NCI-H1048 (cell line): ENCODE measurements at regions not wholly inside any gene's neighbourhood (a gene's known extent, or its start where the extent isn't known, plus 50 kb on each side); places are given as distances from the start of the nearest gene placed in this dataset.

Source experiments
- DNase-seq: peaks from one replicate; lab custom pipeline; 2025; lab: John Stamatoyannopoulos, UW

- DNase-seq: no peak
These were observed 1462.1 kb upstream of the CDH9 start for GRCh38 chr5:28500511-28500910.

DNA sequence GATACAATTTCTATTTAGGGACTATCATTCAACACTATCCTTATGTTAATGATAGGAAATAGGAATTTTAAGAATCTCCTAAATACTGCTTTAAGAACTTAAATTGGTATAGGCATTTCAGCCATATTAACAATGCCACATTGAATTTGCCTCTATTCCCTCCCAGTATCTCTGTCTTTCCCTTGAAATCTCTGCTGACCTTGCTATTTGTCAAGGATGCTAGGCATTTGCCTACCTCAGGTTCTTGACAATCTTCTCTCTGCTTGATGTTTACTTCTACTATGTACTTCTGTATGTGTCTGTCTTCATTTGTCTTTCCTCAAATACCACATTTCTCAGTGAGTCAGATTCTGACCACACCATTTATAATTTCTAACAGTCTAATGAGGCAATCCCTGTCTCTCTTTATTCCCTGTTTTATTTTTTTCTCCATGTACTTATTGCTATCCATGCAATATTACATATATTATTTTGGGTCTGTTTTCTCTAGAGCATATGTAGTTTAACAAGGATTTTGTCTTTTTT lies 1461.4 kb upstream of the CDH9 start:
- DNase-seq: no peak

DNA sequence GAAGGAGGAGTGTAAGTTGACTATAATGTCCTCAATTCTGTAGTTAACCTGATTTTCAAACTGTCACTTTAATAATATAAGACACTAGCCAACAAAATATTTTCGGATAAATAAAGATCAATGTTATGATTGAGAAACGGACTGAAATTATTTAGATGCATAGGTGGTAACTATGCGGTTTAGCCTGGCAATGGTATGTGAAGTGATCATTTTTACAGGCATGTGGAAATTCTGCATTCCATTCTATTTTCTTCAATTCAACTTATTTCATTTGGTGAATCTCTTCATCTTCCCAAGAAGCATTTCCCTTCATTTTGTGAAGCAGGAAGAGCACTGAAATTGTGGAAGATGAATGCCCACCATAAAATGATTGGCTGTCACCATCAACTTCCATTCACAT lies 1457.5 kb upstream of the CDH9 start:
- DNase-seq: no peak

GRCh38 chr5:28493456-28493855 lies 1455.1 kb upstream of the CDH9 start:
- no peak for DNase-seq

- DNase-seq: no peak
These were observed 1450.4 kb upstream of the CDH9 start for GRCh38 chr5:28488752-28489151.

- no peak for DNase-seq
These were observed 1445.1 kb upstream of the CDH9 start for GRCh38 chr5:28483327-28484025.

GRCh38 chr5:28473531-28474107 lies 1435.2 kb upstream of the CDH9 start:
- DNase-seq: no peak

- no peak for DNase-seq
These were observed 1429.8 kb upstream of the CDH9 start for GRCh38 chr5:28468166-28468565.

DNA sequence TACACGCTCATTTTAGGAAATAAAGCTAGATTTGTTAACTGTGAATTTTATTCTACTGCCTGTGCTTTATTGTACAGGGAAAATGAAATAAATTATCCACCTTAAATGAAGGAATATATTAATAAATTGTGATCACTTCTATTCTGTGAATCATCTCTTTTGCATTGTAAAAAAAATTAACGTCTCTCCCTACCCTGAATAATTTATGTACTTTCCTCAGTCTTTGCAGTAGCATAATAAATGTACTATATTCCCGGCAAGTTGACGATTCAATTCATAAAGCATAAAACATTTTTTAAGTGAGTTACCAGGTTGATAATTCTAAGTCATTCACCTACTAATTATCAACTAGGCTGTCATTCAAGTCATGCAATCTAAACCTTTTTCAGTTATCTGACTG lies 1425.3 kb upstream of the CDH9 start:
- DNase-seq: no peak

DNA sequence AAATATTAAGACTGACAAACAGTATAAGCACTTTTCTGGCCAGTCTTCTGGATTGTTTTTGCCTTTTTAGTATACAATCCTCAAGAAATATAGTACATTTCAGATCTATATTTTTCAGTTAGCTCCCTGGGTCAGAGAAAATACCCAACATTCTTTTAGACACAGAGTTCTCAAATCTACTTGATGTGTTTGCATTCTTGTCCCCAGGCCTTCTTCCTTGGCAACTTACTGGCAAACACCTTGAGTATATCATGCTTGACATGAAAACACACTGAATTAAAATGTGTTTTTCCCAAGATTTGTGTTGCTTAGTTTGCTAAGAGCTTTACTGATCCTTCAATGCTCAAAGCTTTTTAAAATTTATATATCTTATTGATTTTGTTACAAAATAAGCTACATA lies 1413.1 kb upstream of the CDH9 start:
- no peak for DNase-seq

GRCh38 chr5:28450997-28451396 lies 1412.6 kb upstream of the CDH9 start:
- DNase-seq: no peak

- DNase-seq: no peak
These were observed 1410.4 kb upstream of the CDH9 start for GRCh38 chr5:28448791-28449190.

DNA sequence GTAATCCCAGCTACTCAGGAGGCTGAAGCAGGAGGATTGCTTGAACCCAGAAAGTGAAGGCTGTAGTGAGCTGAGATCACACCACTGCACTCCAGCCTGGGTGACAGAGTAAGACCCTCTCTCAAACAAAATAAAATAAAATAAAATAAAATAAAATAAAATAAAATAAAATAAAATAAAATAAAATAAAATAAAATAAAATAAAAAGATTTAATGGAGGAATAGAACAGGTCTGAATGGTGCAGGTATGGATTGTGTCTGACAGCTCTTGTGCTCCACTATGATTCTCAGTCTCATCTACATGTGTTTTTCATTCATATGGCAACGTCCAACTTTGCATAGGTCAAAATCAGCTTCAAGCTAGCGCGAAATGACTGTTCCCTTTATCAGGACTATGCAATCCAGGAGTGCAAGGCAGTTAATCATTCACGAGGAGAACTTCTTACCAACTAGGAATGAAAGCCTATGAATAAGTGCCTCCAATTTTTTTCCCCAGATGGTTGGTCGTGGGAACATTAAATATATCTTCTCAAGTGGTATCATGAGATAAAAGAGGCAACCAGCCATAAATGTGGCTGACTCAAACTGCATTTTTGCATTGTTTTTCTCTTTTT lies 1392.3 kb upstream of the CDH9 start:
- DNase-seq: no peak

- DNase-seq: no peak
These were observed 1382.8 kb upstream of the CDH9 start for GRCh38 chr5:28421141-28421540.

DNA sequence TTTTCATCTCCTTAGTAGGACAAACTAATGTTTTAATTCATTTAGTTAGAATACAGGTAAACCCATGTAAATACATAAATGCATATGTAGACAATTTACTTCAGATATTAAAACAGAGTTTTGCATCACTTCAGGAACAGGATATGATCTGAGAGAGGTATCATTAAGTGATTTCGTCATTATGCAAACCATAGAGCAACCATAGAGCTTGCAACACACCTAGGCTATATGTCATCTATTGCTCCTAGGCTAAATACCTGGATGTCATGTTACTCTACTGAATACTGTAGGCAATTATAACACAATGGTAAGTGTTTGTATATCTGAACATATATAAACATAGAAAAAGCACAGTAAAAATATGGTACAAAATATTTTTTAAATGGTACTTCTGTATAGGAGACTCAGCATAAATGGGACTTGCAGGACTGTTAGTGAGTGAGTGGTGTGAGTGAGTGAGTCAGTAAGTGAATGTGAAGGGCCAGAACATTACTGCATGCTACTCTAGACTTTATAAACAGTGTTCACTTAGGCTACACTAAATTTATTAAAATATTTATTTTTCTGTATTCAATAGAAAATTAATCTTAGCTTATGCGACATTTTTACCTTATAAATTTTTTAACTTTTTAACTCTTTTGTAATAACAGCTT lies 1377.5 kb upstream of the CDH9 start:
- no peak for DNase-seq

DNA sequence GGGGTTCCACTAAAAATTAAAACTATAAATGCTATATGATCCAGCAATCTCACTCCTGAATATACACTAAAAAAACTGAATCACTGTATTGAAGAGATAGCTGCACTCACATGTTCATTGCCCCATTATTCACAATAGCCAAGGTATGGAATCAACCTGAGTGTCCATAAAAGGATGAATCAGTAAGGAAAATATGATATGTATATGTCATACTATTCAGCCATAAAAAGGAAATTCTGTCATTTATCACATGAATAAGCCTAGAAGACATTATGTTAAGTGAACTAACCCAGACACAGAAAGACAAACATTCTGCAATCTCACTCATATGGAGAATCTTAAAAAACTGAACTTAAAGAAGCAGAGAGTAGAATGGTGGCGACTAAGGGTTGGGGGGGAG lies 1376.2 kb upstream of the CDH9 start:
- no peak for DNase-seq

DNA sequence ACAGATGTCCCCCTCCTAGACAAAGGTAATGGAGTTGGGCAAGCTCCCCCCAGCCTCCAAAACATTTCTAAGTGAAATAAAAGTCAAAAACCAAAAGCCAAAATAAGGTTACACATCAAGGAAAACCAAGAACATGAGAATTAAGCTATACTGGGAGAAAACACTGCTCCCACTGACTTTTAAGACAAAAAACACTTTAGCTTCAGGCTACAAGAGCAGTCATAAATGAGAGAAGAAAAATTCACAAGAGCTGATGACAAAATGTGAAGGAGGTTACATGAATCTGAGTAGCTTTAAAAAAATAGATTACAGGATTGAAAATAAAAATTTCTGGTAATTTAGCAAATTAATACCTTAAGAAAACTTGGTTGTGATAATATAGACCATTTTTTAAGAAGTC lies 1370.3 kb upstream of the CDH9 start:
- no peak for DNase-seq

DNA sequence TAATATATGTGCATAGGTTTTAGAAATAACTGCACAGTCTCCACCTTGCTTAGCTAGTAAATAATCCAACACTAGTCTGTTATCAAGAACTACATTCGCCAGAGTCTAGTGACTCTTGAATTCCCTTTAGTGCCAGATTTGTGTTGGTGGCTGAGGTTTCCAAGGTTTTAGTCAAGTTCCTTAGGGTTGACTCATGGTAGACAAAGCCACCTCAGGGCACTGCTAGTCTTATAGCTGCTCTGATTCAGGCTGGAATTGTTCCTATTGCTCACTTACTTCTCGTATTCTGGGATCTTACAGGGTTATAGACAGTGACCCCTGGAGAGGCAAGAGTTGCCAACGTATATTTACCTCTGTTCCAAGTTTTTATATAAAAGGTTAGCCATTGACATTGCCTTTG lies 1369.8 kb upstream of the CDH9 start:
- no peak for DNase-seq

DNA sequence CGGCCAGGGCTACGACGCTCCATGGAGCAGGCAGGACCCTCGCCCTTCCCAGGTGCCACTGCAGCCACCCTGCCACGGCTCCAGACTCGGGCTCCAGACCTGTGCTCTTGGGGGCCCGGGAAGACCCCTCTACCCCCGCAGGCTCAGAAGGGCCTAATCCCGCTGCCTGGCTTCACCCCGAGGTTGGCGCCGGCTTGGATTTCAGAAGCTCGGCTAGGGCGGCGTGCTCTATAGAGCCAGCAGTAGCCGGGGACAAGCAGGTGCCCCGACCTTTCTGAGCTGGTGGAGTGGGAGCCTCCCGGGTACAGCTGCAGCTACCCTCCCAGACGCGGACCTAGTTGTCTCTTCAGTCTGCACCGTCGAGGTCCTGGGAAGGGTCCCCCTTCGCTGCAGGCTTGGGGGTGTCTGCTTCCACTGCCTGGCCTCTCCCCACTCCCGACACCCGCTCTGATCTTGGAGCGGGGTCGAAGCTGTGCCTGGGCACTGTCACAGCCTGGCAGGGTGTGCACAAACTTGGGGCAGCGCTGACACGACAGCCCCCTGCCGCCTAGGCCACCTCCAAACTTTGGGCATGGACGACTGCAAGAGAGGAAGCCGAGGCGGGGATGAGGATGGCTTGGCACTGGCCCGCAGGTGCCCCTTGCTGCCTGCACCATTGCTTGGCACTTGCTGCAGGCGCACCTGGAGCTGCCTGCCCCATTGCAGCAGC lies 1366.1 kb upstream of the CDH9 start:
- no peak for DNase-seq

DNA sequence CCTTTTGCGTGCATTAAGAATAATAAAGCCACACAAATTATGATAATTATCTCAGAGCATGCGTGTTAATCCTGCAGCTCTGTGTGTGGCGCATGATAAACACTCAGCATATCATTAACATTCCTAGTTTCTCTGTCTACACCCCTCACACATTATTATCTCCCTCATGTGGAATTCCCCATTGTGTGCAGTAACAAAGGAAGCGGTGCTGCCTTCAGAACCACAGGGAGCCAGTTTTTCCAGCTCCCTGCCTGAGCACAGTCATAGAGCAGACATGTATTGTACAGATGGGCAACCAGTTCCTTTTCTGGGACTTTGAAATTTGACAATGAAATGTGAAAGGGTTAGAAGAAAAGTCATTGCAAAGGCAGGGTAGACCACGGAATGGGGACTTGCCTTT lies 1365.5 kb upstream of the CDH9 start:
- no peak for DNase-seq

DNA sequence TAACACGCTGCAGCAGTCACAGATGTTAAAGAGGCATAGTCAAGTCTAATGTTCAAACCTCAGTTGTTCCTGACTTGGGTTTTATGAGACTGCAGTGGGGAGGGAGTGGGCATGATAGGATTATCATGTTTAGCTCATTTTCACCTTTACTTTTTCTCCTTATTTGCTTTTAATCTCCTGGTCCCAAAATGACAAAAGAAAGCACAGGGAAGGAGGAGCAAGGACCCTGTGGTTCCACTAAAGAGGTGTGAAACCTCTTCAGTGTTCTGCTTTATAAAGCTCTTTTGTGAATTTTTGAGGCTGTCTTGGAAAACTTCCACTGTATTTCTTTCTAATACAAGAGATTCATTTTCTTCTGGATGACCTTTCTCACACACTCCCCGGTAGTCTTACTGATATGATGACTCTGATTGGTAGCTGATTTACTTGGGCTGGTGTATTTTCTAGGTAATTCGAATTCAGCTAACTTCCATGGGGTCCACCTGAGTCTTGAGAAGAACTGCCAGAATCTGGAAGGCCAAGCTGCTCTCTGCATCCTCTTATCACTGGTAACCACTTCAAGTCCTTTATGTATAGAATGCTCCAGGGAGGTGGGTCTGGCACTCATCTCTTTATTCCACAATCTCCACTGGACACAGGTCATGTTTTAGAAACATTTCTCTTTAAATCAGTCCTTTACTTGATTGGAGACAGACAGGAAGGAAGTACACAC lies 1364.4 kb upstream of the CDH9 start:
- DNase-seq: no peak

DNA sequence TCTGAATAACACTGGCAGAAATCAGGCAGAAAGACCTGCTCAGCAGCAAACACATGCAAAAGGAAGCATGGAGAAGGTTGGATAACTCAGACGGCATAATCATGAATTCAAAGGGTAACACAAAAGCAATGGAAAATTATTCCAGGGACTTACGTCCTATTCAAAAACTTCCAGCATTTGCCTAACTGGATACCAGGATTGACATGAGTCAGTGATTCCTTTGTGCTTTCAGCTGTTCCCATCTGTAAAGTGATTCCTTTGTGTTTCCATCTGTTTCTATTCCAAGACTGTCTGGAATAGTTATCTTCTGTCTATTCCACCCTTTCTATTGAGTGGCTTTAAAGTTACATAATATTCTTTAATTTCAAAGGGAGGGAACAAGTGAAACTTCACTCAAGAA lies 1361.7 kb upstream of the CDH9 start:
- DNase-seq: no peak
